ENCODE measurements at regions not wholly inside any gene's neighbourhood (a gene's known extent, or its start where the extent isn't known, plus 50 kb on each side); places are given as distances from the start of the nearest gene placed in this dataset.

- no peak for DNase-seq (ENCODE audit: low read depth)
Measured at GRCh38 chr5:173801006-173801405, 87.1 kb upstream of the CPEB4 start.

- DNase-seq (ENCODE audit: low read depth) = no peak
Measured at GRCh38 chr5:173802670-173803165, 85.4 kb upstream of the CPEB4 start.

GRCh38 chr5:173804579-173804978, 83.6 kb upstream of the CPEB4 start:
- DNase-seq (ENCODE audit: low read depth) = no peak

GRCh38 chr5:173806270-173807035, 81.7 kb upstream of the CPEB4 start:
- DNase-seq (ENCODE audit: low read depth) = no peak

GRCh38 chr5:173807181-173807655, 80.9 kb upstream of the CPEB4 start:
- no peak for DNase-seq (ENCODE audit: low read depth)

GRCh38 chr5:173808079-173808808, 79.9 kb upstream of the CPEB4 start:
- no peak for DNase-seq (ENCODE audit: low read depth)

GRCh38 chr5:173809014-173809413, 79.1 kb upstream of the CPEB4 start:
- DNase-seq (ENCODE audit: low read depth) = no peak

- DNase-seq (ENCODE audit: low read depth) = no peak
Measured at GRCh38 chr5:173812811-173813550, 75.2 kb upstream of the CPEB4 start.

GRCh38 chr5:173814053-173814452, 74.1 kb upstream of the CPEB4 start:
- DNase-seq (ENCODE audit: low read depth) = no peak

GRCh38 chr5:173815571-173815970, 72.6 kb upstream of the CPEB4 start:
- no peak for DNase-seq (ENCODE audit: low read depth)

GRCh38 chr5:173816728-173817127, 71.4 kb upstream of the CPEB4 start:
- DNase-seq (ENCODE audit: low read depth) = no peak

- DNase-seq (ENCODE audit: low read depth) = no peak
Measured at GRCh38 chr5:173817561-173817960, 70.6 kb upstream of the CPEB4 start.

- no peak for DNase-seq (ENCODE audit: low read depth)
Measured at GRCh38 chr5:173819521-173819920, 68.6 kb upstream of the CPEB4 start.

- no peak for DNase-seq (ENCODE audit: low read depth)
Measured at GRCh38 chr5:173823274-173823644, 64.9 kb upstream of the CPEB4 start.

GRCh38 chr5:173823721-173824567, 64.2 kb upstream of the CPEB4 start:
- DNase-seq (ENCODE audit: low read depth) = no peak

GRCh38 chr5:173825215-173825865, 62.8 kb upstream of the CPEB4 start:
- DNase-seq (ENCODE audit: low read depth) = no peak

GRCh38 chr5:173826086-173826427, 62.1 kb upstream of the CPEB4 start:
- DNase-seq (ENCODE audit: low read depth) = no peak

GRCh38 chr5:173826428-173827350, 61.5 kb upstream of the CPEB4 start:
- DNase-seq (ENCODE audit: low read depth) = no peak

GRCh38 chr5:173828952-173829351, 59.2 kb upstream of the CPEB4 start:
- DNase-seq (ENCODE audit: low read depth) = no peak

- no peak for DNase-seq (ENCODE audit: low read depth)
Measured at GRCh38 chr5:173829826-173830225, 58.3 kb upstream of the CPEB4 start.

Measured in forelimb muscle (tissue), 1 donor.